ENCODE measurements at regions not wholly inside any gene's neighbourhood (a gene's known extent, or its start where the extent isn't known, plus 50 kb on each side); places are given as distances from the start of the nearest gene placed in this dataset.

DNA sequence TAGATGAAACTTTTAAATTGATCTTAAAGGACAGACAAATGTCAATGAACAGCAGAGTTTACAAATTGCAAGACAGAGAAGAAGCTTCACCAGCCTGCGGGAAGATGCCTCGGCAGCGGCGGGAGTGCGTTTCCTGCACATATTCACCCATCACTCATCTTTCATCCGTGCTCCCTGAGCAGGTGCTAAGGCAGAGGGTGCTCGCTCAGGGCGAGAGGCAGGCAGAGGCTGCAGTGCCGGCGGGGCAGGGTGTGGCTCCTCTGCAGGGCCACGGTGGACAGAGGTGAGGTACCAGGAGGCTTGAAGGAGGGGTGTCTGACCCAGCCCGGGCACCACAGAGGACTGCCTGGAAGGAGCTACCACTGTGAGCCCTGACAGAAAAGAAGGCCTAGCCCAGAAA is 155.2 kb upstream of the PPP2R2D start:
- Histone ChIP-seq H3K4ac (ENCODE audit: low read depth, low read length) (no peak overlapping the region), H3K4me3 (ENCODE audit: low read length) (no peak overlapping the region), H4K8ac (ENCODE audit: low read depth, low read length) (no peak overlapping the region), H2AK5ac (ENCODE audit: low read length) (no peak overlapping the region), H3K79me2 (ENCODE audit: control insufficient read depth, insufficient read depth, low read length) (no peaks in the 10 kb centered on the region), H3K18ac (ENCODE audit: low read length) (no peak overlapping the region), H2BK5ac (ENCODE audit: low read length) (no peak overlapping the region), H3K4me2 (ENCODE audit: low read length) (no peak overlapping the region), H2BK15ac (replicated peaks; ENCODE audit: low read depth) (no peak overlapping the region), H3K56ac (ENCODE audit: low read length) (no peak overlapping the region), H2BK120ac (ENCODE audit: low read depth, low read length) (no peak overlapping the region), H3K79me1 (ENCODE audit: low read length) (no peaks in the 10 kb centered on the region), H3K36me3 (ENCODE audit: control insufficient read depth, insufficient read depth, low read length) (no peaks in the 10 kb centered on the region), H3K23ac (ENCODE audit: low read length) (no peak overlapping the region), H3K27ac (ENCODE audit: low read depth, low read length) (no peak overlapping the region), H3K27me3 (ENCODE audit: insufficient read depth, low read length, poor library complexity) (no peaks in the 10 kb centered on the region), H3K9ac (ENCODE audit: low read length) (no peak overlapping the region), H4K5ac (ENCODE audit: low read length) (no peak overlapping the region), H3K4me1 (ENCODE audit: control insufficient read depth, low read depth, low read length) (no peaks in the 10 kb centered on the region)
- no peak for DNase-seq
- WGBS (ENCODE audit: extremely low coverage, insufficient coverage, low lambda C conversion rate) = no CpG with 5 or more reads among the region's 12 CpGs

GRCh38 chr10:131746241-131746711 is 154.5 kb upstream of the PPP2R2D start:
- H3K4me1 ChIP-seq (ENCODE audit: control insufficient read depth, low read depth, low read length) = peaks cover 1% of the 10 kb centered on the region
- no peak for DNase-seq
- no peak overlapping the region for H3K4ac ChIP-seq (ENCODE audit: low read depth, low read length)
- H3K9ac ChIP-seq (ENCODE audit: low read length) = no peak overlapping the region
- no peaks in the 10 kb centered on the region for H3K27me3 ChIP-seq (ENCODE audit: insufficient read depth, low read length, poor library complexity)
- H3K4me3 ChIP-seq (ENCODE audit: low read length) = no peak overlapping the region
- H3K27ac ChIP-seq (ENCODE audit: low read depth, low read length) = no peak overlapping the region
- H4K5ac ChIP-seq (ENCODE audit: low read length) = no peak overlapping the region
- H3K18ac ChIP-seq (ENCODE audit: low read length) = no peak overlapping the region
- H2AK5ac ChIP-seq (ENCODE audit: low read length) = no peak overlapping the region
- no peak overlapping the region for H2BK15ac ChIP-seq (replicated peaks; ENCODE audit: low read depth)
- H3K36me3 ChIP-seq (ENCODE audit: control insufficient read depth, insufficient read depth, low read length) = no peaks in the 10 kb centered on the region
- no peaks in the 10 kb centered on the region for H3K79me2 ChIP-seq (ENCODE audit: control insufficient read depth, insufficient read depth, low read length)
- no peak overlapping the region for H3K4me2 ChIP-seq (ENCODE audit: low read length)
- H3K23ac ChIP-seq (ENCODE audit: low read length) = no peak overlapping the region
- H3K79me1 ChIP-seq (ENCODE audit: low read length) = no peaks in the 10 kb centered on the region
- WGBS (ENCODE audit: extremely low coverage, insufficient coverage, low lambda C conversion rate) = no CpG with 5 or more reads among the region's 20 CpGs
- H3K56ac ChIP-seq (ENCODE audit: low read length) = no peak overlapping the region
- H2BK5ac ChIP-seq (ENCODE audit: low read length) = no peak overlapping the region
- H4K8ac ChIP-seq (ENCODE audit: low read depth, low read length) = no peak overlapping the region
- H2BK120ac ChIP-seq (ENCODE audit: low read depth, low read length) = no peak overlapping the region

DNA sequence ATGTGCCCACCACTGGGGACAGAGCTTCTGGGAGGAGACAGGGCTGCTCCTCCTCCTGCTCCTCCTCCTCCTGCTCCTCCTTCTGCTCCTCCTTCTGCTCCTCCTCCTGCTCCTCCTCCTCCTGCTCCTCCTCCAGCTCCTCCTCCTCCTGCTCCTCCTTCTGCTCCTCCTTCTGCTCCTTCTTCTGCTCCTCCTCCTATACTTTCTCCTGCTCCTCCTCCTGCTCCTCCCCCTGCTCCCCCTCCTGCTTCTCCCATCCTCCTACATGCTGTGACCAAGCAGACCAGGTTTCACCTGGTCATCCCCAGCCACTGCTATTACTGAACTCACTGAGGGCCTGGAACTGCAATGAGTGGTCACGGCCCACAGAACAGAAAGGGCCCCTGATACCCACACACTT is 154.0 kb upstream of the PPP2R2D start:
- Histone ChIP-seq H4K8ac (ENCODE audit: low read depth, low read length) (no peak overlapping the region), H3K4me3 (ENCODE audit: low read length) (no peak overlapping the region), H2BK15ac (replicated peaks; ENCODE audit: low read depth) (no peak overlapping the region), H3K23ac (ENCODE audit: low read length) (no peak overlapping the region), H3K79me2 (ENCODE audit: control insufficient read depth, insufficient read depth, low read length) (no peaks in the 10 kb centered on the region), H3K79me1 (ENCODE audit: low read length) (no peaks in the 10 kb centered on the region), H2BK5ac (ENCODE audit: low read length) (no peak overlapping the region), H4K5ac (ENCODE audit: low read length) (no peak overlapping the region), H3K27ac (ENCODE audit: low read depth, low read length) (no peak overlapping the region), H3K36me3 (ENCODE audit: control insufficient read depth, insufficient read depth, low read length) (no peaks in the 10 kb centered on the region), H2AK5ac (ENCODE audit: low read length) (no peak overlapping the region), H3K9ac (ENCODE audit: low read length) (no peak overlapping the region), H3K4me1 (ENCODE audit: control insufficient read depth, low read depth, low read length) (peaks cover 6% of the 10 kb centered on the region), H3K4me2 (ENCODE audit: low read length) (no peak overlapping the region), H3K56ac (ENCODE audit: low read length) (no peak overlapping the region), H2BK120ac (ENCODE audit: low read depth, low read length) (no peak overlapping the region), H3K4ac (ENCODE audit: low read depth, low read length) (no peak overlapping the region), H3K27me3 (ENCODE audit: insufficient read depth, low read length, poor library complexity) (no peaks in the 10 kb centered on the region), H3K18ac (ENCODE audit: low read length) (no peak overlapping the region)
- DNase-seq = peak; percentile 66
- no CpG with 5 or more reads among the region's 1 CpG for WGBS (ENCODE audit: extremely low coverage, insufficient coverage, low lambda C conversion rate)

- no peaks in the 10 kb centered on the region for H3K27me3 ChIP-seq (ENCODE audit: insufficient read depth, low read length, poor library complexity)
- H3K4me3 ChIP-seq (ENCODE audit: low read length) = no peak overlapping the region
- no peak overlapping the region for H3K4ac ChIP-seq (ENCODE audit: low read depth, low read length)
- no peaks in the 10 kb centered on the region for H3K36me3 ChIP-seq (ENCODE audit: control insufficient read depth, insufficient read depth, low read length)
- no peak overlapping the region for H3K23ac ChIP-seq (ENCODE audit: low read length)
- no peak overlapping the region for H4K5ac ChIP-seq (ENCODE audit: low read length)
- H2BK5ac ChIP-seq (ENCODE audit: low read length) = no peak overlapping the region
- no peak overlapping the region for H4K8ac ChIP-seq (ENCODE audit: low read depth, low read length)
- H3K4me1 ChIP-seq (ENCODE audit: control insufficient read depth, low read depth, low read length) = peaks cover 10% of the 10 kb centered on the region
- H2AK5ac ChIP-seq (ENCODE audit: low read length) = peak overlapping the region; percentile 63
- H3K4me2 ChIP-seq (ENCODE audit: low read length) = no peak overlapping the region
- no peak overlapping the region for H2BK15ac ChIP-seq (replicated peaks; ENCODE audit: low read depth)
- no peak overlapping the region for H3K56ac ChIP-seq (ENCODE audit: low read length)
- H3K79me1 ChIP-seq (ENCODE audit: low read length) = no peaks in the 10 kb centered on the region
- no peak overlapping the region for H2BK120ac ChIP-seq (ENCODE audit: low read depth, low read length)
- no peak overlapping the region for H3K27ac ChIP-seq (ENCODE audit: low read depth, low read length)
- H3K18ac ChIP-seq (ENCODE audit: low read length) = no peak overlapping the region
- WGBS (ENCODE audit: extremely low coverage, insufficient coverage, low lambda C conversion rate) = no CpG with 5 or more reads among the region's 16 CpGs
- DNase-seq = no peak
- no peaks in the 10 kb centered on the region for H3K79me2 ChIP-seq (ENCODE audit: control insufficient read depth, insufficient read depth, low read length)
- no peak overlapping the region for H3K9ac ChIP-seq (ENCODE audit: low read length)
Measured at GRCh38 chr10:131747251-131747650, 153.6 kb upstream of the PPP2R2D start.

GRCh38 chr10:131747791-131748190 is 153.0 kb upstream of the PPP2R2D start:
- Histone ChIP-seq H3K79me2 (ENCODE audit: control insufficient read depth, insufficient read depth, low read length) (no peaks in the 10 kb centered on the region), H3K27ac (ENCODE audit: low read depth, low read length) (no peak overlapping the region), H4K8ac (ENCODE audit: low read depth, low read length) (no peak overlapping the region), H2BK5ac (ENCODE audit: low read length) (no peak overlapping the region), H3K18ac (ENCODE audit: low read length) (no peak overlapping the region), H3K4me2 (ENCODE audit: low read length) (no peak overlapping the region), H3K27me3 (ENCODE audit: insufficient read depth, low read length, poor library complexity) (no peaks in the 10 kb centered on the region), H4K5ac (ENCODE audit: low read length) (no peak overlapping the region), H3K23ac (ENCODE audit: low read length) (no peak overlapping the region), H3K4ac (ENCODE audit: low read depth, low read length) (no peak overlapping the region), H3K79me1 (ENCODE audit: low read length) (no peaks in the 10 kb centered on the region), H2BK15ac (replicated peaks; ENCODE audit: low read depth) (no peak overlapping the region), H2AK5ac (ENCODE audit: low read length) (no peak overlapping the region), H3K36me3 (ENCODE audit: control insufficient read depth, insufficient read depth, low read length) (no peaks in the 10 kb centered on the region), H3K4me1 (ENCODE audit: control insufficient read depth, low read depth, low read length) (peaks cover 11% of the 10 kb centered on the region), H3K56ac (ENCODE audit: low read length) (no peak overlapping the region), H3K4me3 (ENCODE audit: low read length) (no peak overlapping the region), H2BK120ac (ENCODE audit: low read depth, low read length) (no peak overlapping the region), H3K9ac (ENCODE audit: low read length) (no peak overlapping the region)
- no CpG with 5 or more reads among the region's 11 CpGs for WGBS (ENCODE audit: extremely low coverage, insufficient coverage, low lambda C conversion rate)
- DNase-seq = no peak

GRCh38 chr10:131748191-131748590 is 152.6 kb upstream of the PPP2R2D start:
- Histone ChIP-seq H2AK5ac (ENCODE audit: low read length) (no peak overlapping the region), H3K18ac (ENCODE audit: low read length) (no peak overlapping the region), H2BK5ac (ENCODE audit: low read length) (no peak overlapping the region), H4K8ac (ENCODE audit: low read depth, low read length) (no peak overlapping the region), H3K4me1 (ENCODE audit: control insufficient read depth, low read depth, low read length) (peaks cover 14% of the 10 kb centered on the region), H3K79me1 (ENCODE audit: low read length) (no peaks in the 10 kb centered on the region), H3K23ac (ENCODE audit: low read length) (no peak overlapping the region), H3K27me3 (ENCODE audit: insufficient read depth, low read length, poor library complexity) (no peaks in the 10 kb centered on the region), H4K5ac (ENCODE audit: low read length) (no peak overlapping the region), H2BK120ac (ENCODE audit: low read depth, low read length) (no peak overlapping the region), H3K36me3 (ENCODE audit: control insufficient read depth, insufficient read depth, low read length) (no peaks in the 10 kb centered on the region), H3K4ac (ENCODE audit: low read depth, low read length) (no peak overlapping the region), H2BK15ac (replicated peaks; ENCODE audit: low read depth) (no peak overlapping the region), H3K56ac (ENCODE audit: low read length) (no peak overlapping the region), H3K4me2 (ENCODE audit: low read length) (no peak overlapping the region), H3K79me2 (ENCODE audit: control insufficient read depth, insufficient read depth, low read length) (no peaks in the 10 kb centered on the region), H3K9ac (ENCODE audit: low read length) (no peak overlapping the region), H3K27ac (ENCODE audit: low read depth, low read length) (no peak overlapping the region), H3K4me3 (ENCODE audit: low read length) (no peak overlapping the region)
- WGBS (ENCODE audit: extremely low coverage, insufficient coverage, low lambda C conversion rate) = no CpG with 5 or more reads among the region's 9 CpGs
- no peak for DNase-seq
